ENCODE measurements at regions not wholly inside any gene's neighbourhood (a gene's known extent, or its start where the extent isn't known, plus 50 kb on each side); places are given as distances from the start of the nearest gene placed in this dataset.
"Not testable (repeated sequence)": the region's sequence is repeated elsewhere in the genome, so short reads cannot be mapped to it uniquely, and the experiment has no call there.

DNA sequence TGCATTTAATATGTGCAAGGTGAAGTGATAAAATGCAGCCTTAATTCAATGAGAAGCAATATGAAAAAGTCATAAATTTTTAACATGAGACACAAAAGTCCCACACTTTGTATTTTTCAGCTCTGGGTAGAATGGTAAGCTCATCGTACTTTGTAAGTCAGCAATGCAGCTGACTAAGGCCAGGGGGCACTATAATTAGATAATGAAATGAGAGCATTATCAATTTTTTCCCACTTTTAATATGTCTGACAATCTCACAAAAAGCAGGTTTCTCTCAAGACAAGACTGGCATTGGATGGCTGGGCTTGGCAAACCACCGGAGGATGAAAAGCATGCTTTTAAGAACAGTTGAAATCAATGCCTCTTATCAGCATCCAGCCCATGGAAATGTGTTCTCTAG is 162.8 kb downstream of the FAM174A start:
- no peak for DNase-seq

DNA sequence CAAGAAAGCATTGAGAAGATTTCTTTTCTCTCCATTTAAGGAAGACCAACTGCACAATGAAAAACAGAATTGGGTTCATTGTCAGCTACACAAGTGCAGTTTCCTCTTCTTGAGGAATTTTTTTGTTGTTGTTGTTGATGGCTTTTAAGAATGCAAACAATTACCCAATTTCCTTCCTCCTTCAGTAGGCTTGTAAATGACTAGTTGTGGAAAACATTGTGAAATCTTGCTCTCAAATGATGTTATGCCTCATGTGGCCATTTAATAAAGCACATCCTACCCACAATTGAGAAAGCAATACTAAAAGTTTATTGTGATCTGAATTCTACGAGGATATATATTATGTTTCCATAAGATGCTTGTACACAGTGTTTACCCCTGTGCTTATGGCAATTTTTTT is 171.6 kb downstream of the FAM174A start:
- no peak for DNase-seq

DNA sequence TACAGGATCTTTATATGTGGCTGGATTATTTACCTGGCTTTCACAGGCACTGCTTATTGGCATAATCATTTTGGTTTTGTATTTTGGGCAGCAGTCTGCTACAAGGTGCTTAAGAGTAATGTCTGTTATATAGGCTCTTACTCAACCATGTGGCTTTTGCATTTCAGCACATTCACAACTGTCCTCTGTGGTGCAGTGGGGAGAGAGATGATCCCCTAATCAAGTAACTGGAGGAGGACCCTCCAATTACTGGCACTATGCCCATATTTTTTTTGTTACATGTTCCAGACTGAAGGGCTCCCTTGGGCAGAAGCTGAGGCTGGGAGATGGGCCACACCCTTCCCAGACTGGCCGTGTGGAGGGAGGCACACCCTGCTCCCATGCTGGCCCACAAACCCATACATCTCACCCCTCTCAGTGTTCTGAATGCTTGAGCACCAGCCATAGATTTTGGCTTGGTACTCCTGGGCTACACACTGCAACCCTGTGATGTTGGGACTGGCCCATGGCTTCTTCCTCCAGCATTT is 173.5 kb downstream of the FAM174A start:
- no peak for DNase-seq

- DNase-seq, result no peak
These were observed 174.6 kb downstream of the FAM174A start for GRCh38 chr5:100709771-100710170.

GRCh38 chr5:100714780-100715179 is 179.6 kb downstream of the FAM174A start:
- not testable (repeated sequence) for DNase-seq

DNA sequence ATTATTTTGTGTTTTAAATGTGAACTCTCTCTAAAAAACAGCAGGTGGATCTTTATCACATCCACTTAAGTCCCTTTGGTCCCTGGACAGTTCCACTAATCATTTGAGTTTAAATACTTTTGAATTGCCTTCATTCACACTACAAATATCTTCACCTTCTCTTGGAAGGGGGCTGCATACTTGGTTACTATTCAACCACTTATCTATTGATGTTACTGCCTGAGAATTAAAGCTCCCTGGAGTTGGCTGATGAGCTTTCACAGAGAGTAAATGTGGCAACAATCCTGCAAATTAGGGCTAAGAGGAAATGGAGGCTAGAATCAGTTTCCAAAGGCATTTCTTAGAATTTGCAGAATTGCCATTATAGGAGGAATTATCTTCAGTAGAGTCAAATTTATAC is 180.4 kb downstream of the ST8SIA4 start:
- DNase-seq, result no peak

- no peak for DNase-seq
These were observed 179.9 kb downstream of the ST8SIA4 start for GRCh38 chr5:100723229-100723628.

GRCh38 chr5:100726116-100726515 is 177.0 kb downstream of the ST8SIA4 start:
- DNase-seq, result no peak

DNA sequence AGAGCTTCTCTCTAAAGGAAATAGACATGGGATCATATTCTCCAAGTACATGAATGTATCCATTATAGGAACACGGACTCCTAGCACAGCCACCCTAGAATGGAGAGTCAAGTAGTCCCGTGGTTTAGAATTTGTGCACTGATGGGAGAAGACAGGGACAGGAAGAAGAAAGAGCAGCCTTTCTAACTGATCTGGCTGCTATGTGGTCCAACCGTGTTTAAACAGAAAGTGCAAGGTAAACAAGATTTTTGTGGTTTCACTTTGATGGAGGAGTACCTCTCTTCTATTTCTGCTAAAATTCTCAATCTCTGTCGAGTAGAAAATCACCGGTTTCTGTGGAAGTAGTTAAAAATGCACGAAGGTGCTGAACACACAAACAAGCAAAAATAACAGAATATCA is 171.3 kb downstream of the ST8SIA4 start:
- DNase-seq, result no peak

GRCh38 chr5:100746730-100747129 is 156.4 kb downstream of the ST8SIA4 start:
- no peak for DNase-seq

GRCh38 chr5:100749771-100750284 is 153.3 kb downstream of the ST8SIA4 start:
- DNase-seq, result no peak

DNA sequence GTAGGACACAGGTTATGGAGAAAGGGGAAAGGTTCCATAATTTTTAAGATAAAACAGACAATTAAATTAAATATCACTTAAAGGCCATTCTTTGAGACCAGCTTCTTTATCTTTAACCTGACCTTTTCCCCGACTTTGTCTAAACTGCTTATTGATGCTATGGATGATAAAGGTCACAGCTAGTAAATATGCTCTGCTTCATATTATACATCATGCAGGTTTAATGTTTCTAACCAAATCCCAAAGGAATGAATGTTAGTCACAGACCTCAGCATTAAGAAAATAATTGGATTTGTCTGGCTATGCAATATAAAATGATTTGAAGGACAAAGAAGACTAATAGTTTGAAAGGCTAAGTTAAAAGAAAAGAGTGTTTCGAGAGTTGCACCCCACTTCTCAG is 147.6 kb downstream of the ST8SIA4 start:
- no peak for DNase-seq

Measured in left hindlimb (tissue), 1 donor.